RWPE2 (cell line): ENCODE measurements at regions not wholly inside any gene's neighbourhood (a gene's known extent, or its start where the extent isn't known, plus 50 kb on each side); places are given as distances from the start of the nearest gene placed in this dataset.

Experiments used
- ATAC-seq: fragments of 200-7000 bp; cut with Tn5 transposase; 3 replicates; pipeline ENCODE4 v1.9.1; 2021; ENCODE audit warnings: low read depth
- DNase-seq: peaks from one replicate; pipeline ENCODE4 v3.0.0-alpha.2; 2020; ENCODE audit warnings: low spot score
- H3K27ac ChIP-seq: fragments of 450-650 bp; 2 replicates; pipeline ENCODE4 v1.5.1; 2017; ENCODE audit warnings: mild to moderate bottlenecking; ENCODE audit not compliant: poor library complexity, severe bottlenecking
- H3K27me3 ChIP-seq: fragments of 250-450 bp; sonication (Bioruptor Pico); 2 replicates; pipeline ENCODE4 v1.5.1; 2021; ENCODE audit warnings: mild to moderate bottlenecking, moderate library complexity; ENCODE audit not compliant: insufficient read depth, poor library complexity, severe bottlenecking
- H3K36me3 ChIP-seq: fragments of 250-450 bp; sonication (Bioruptor Pico); 2 replicates; pipeline ENCODE4 v1.5.1; 2020; ENCODE audit warnings: low read depth, mild to moderate bottlenecking, moderate library complexity
- H3K4me1 ChIP-seq: fragments of 250-450 bp; sonication (Bioruptor Pico); 2 replicates; pipeline ENCODE4 v1.5.1; 2021; ENCODE audit warnings: mild to moderate bottlenecking, moderate library complexity; ENCODE audit not compliant: insufficient read depth, poor library complexity, severe bottlenecking
- H3K4me3 ChIP-seq: fragments of 250-450 bp; sonication (Bioruptor Pico); 2 replicates; pipeline ENCODE4 v1.5.1; 2021; ENCODE audit warnings: mild to moderate bottlenecking, moderate library complexity; ENCODE audit not compliant: severe bottlenecking
- H3K9me3 ChIP-seq: fragments of 250-450 bp; sonication (Bioruptor Pico); 2 replicates; pipeline ENCODE4 v1.5.1; 2021; ENCODE audit warnings: mild to moderate bottlenecking, moderate library complexity; ENCODE audit not compliant: severe bottlenecking
- TF ChIP-seq, protein P1 (sequence below): fragments of 450-650 bp; IDR thresholded peaks from one replicate; pipeline ENCODE4 v1.5.1; 2017; ENCODE audit warnings: mild to moderate bottlenecking, moderate library complexity; ENCODE audit not compliant: poor library complexity, severe bottlenecking

- TF ChIP-seq, protein P1, sequence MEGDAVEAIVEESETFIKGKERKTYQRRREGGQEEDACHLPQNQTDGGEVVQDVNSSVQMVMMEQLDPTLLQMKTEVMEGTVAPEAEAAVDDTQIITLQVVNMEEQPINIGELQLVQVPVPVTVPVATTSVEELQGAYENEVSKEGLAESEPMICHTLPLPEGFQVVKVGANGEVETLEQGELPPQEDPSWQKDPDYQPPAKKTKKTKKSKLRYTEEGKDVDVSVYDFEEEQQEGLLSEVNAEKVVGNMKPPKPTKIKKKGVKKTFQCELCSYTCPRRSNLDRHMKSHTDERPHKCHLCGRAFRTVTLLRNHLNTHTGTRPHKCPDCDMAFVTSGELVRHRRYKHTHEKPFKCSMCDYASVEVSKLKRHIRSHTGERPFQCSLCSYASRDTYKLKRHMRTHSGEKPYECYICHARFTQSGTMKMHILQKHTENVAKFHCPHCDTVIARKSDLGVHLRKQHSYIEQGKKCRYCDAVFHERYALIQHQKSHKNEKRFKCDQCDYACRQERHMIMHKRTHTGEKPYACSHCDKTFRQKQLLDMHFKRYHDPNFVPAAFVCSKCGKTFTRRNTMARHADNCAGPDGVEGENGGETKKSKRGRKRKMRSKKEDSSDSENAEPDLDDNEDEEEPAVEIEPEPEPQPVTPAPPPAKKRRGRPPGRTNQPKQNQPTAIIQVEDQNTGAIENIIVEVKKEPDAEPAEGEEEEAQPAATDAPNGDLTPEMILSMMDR = no peak
- no peaks in the 10 kb centered on the region for H3K4me1 ChIP-seq
- no peak for ATAC-seq
- H3K27me3 ChIP-seq = no peaks in the 10 kb centered on the region
- DNase-seq = no peak
- H3K4me3 ChIP-seq = no peak overlapping the region
- H3K9me3 ChIP-seq = no peaks in the 10 kb centered on the region
- no peak overlapping the region for H3K27ac ChIP-seq
- no peaks in the 10 kb centered on the region for H3K36me3 ChIP-seq
Measured at GRCh38 chr1:67937651-67938050, 104.4 kb upstream of the GNG12 start.

- H3K27ac ChIP-seq = no peak overlapping the region
- ATAC-seq = 0 out of 3 replicates have a peak, but pooled peaks have one; percentile 23
- H3K4me3 ChIP-seq = no peak overlapping the region
- H3K4me1 ChIP-seq = no peaks in the 10 kb centered on the region
- no peaks in the 10 kb centered on the region for H3K36me3 ChIP-seq
- DNase-seq = no peak
- no peaks in the 10 kb centered on the region for H3K9me3 ChIP-seq
- TF ChIP-seq, protein P1 = no peak
- no peaks in the 10 kb centered on the region for H3K27me3 ChIP-seq
Measured at GRCh38 chr1:67937010-67937409, 103.7 kb upstream of the GNG12 start.

DNA sequence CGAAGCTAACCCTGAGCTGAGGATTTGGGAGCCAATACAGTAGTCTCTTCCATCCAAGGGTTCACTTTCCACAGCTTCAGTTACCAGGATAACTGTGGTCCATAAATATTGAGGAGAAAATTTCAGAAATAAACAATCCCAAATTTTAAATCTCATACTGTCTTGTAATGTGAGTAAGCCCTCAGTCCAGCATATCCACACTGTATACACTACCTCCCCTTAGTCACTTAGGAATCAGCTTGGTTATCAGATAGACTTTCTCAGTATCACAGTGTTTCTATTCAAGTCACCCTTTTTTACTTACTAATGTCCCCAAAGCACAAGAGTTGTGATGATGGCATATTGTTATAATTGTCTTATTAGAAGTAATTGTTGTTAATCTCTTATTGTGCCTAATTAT lies 102.3 kb upstream of the GNG12 start:
- TF ChIP-seq, protein P1 = no peak
- DNase-seq (no peak), ATAC-seq (no peak)
- Histone ChIP-seq H3K4me3 (no peak overlapping the region), H3K27ac (no peak overlapping the region), H3K27me3 (no peaks in the 10 kb centered on the region), H3K36me3 (no peaks in the 10 kb centered on the region), H3K4me1 (no peaks in the 10 kb centered on the region), H3K9me3 (no peaks in the 10 kb centered on the region)

- H3K27me3 ChIP-seq = no peaks in the 10 kb centered on the region
- TF ChIP-seq, protein P1 = no peak
- H3K4me1 ChIP-seq = no peaks in the 10 kb centered on the region
- H3K4me3 ChIP-seq = no peak overlapping the region
- ATAC-seq (no peak), DNase-seq (no peak)
- no peaks in the 10 kb centered on the region for H3K9me3 ChIP-seq
- no peak overlapping the region for H3K27ac ChIP-seq
- no peaks in the 10 kb centered on the region for H3K36me3 ChIP-seq
Measured at GRCh38 chr1:67931198-67931597, 97.9 kb upstream of the GNG12 start.

DNA sequence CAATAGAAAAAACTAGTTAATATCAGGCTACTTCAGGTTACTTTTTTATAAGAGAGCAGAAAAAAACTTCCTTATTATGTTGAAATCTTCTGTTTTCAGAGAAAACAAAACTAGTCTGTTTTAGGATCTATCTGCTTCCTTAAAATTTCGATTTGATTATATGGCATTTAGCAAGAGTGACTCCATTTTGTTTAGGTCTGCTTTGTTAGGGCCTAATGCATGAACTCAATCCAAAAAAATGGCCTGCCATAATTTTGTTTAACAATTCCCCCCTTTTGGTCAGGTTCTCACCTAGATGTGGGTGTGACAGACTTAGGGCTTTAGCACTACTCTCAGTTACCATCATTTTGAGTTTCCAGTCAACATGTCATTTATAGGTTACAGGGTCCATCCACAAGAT lies 89.8 kb upstream of the GNG12 start:
- H3K4me3 ChIP-seq = no peak overlapping the region
- TF ChIP-seq, protein P1 = no peak
- H3K27me3 ChIP-seq = no peaks in the 10 kb centered on the region
- ATAC-seq = no peak
- H3K9me3 ChIP-seq = no peaks in the 10 kb centered on the region
- no peak for DNase-seq
- no peak overlapping the region for H3K27ac ChIP-seq
- H3K4me1 ChIP-seq = peaks cover 9% of the 10 kb centered on the region
- H3K36me3 ChIP-seq = no peaks in the 10 kb centered on the region
